HG02763 (cell line): ENCODE measurements at regions not wholly inside any gene's neighbourhood (a gene's known extent, or its start where the extent isn't known, plus 50 kb on each side); places are given as distances from the start of the nearest gene placed in this dataset.

Experiments used
- ATAC-seq: cut with Tn5 transposase; IDR thresholded peaks from one replicate; pipeline ENCODE4 v1.9.1; 2021; ENCODE audit warnings: mild to moderate bottlenecking, moderate library complexity; ENCODE audit not compliant: unreplicated experiment

DNA sequence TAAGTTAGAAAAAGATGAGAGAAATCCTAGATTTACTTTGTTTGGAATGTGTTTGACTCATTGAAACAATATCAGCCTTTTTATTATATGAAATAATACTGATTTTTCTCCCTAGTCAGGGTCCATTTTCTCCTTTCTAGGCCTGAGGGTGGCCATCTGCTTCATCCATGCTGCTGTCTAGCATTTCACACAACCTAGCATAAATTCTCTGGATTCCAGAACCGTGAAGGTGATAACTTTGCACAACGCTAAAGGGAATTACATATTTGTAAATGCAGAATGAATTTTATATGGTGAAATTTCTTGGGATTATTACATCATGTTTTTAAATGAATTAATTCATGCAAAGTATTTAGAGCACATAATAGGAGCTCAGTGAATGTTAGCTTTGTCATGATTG is 505.1 kb downstream of the INHBA start:
- no peak for ATAC-seq

DNA sequence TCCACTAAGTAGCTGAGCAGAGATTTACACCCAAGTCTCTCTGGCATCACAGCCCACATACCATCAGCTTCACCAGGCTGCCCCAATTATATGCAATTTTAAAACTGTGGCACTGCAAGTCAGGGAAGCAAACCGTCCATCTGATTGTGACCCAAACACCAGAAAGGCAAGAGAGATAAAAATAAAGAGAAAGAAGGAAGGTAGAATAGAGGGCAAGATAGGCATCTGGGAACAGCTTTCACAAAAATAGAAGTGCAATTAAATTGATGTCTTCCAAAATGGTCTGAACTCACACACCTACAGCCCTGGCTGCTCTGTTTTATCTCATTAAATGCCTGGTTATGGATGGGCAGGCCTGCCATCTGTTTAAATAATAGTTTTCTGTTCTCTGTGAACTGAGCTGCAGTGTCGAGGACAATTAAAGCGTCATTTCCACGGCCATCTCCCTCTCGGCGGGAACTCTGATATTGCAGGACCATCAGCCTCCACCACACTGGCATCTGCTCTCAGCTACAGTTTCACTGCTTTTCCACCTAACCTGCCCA is 509.1 kb downstream of the INHBA start:
- no peak for ATAC-seq

DNA sequence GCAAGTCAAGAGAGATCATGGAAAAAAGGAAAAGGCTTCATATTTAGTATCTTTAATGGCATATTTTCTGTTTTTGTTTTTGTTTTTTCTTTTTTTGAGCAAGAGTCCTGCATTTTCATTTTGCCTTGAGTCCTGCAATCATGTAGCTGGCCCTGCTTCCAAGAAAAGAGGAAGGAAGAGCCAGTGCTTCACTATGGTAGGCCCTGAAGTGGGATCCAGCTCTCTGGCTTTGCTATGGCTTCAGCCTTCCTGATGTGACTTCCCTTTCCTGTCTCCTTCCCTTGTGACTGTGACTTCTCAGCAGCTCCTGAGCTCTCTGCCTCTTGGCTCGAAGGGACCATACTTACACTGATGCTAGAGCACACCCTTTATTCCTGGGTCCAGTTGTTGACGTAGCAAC is 512.3 kb downstream of the INHBA start:
- no peak for ATAC-seq

DNA sequence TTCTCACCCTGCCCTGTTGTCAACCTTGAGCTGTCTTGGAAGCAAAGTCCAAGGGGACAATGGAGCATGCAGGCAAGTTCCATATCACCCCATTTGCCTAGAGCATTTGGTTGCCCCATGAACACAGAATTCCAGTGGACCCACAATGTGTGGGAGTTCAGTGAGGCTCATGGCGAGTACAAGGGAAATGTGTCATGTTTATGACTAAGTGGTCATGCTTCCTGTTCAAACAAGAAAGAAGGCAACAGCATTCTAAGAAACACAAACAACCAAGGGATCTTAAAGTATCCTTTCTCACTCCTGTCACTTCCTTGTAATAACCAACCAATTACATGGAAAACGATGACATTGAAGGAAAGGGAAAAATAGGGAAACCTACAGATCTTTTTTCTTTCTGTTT is 513.0 kb downstream of the INHBA start:
- no peak for ATAC-seq

DNA sequence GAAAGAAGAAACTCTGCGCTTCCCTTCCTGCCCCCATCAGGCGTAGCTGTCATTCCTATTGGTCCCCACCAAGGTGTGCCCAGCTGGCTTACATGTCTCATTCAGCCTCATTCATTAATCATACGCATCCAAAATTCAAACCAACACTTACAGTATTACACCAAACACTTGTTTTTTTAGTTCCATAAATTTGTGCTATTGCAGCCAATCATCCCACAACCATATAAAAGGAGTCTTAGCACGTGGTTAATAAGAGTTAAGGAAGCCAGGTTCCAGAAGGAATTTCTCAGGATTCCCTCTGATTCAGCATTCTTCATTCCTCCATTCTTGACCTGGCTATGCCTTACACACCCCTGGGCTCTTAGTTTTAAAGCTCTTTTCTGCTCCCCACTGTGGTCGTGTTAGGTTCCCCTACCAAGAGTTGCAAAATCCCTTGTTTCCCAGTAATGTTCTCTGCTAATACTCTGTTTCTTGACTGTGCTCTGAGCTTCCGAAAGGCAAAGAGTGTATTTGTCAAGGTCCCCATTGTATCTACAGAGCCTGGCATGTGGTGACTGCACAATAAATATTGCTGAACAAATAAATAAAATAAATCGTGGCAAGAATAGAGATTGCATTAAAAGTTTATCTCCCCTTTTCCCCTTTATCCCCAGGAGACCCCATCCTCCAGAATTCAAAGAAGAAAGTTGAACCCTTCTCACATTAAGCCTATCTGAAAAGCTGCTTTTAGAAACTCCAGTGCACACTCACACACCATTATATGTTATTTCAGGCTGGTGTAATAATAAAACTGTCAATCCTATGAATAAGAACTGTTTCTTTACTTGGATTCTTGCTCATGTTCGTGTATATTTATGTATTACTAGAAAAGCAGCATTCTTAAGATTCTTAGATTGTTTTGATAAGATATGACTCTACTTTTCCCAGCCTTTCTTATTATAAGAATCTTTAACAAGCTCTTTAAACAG is 514.4 kb downstream of the INHBA start:
- ATAC-seq, result no peak

DNA sequence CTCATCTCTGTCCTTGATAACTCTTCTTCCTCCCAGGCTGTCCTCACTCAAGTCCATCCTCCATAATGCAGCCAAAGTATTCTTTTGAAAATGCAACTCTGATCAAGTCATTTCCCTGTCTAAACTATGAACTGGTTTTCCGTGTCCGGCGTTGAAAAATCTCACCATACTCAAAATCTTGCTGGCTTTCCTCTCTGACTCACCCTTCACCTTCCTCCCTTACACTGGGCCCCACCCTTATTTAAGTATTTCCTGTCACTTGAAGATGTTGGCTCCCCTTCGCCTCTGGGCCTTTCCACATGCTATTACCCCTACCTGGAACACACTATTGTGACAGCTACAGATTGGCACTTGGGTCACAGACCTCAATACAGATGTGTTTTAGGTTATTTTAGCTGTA is 515.6 kb downstream of the INHBA start:
- no peak for ATAC-seq

DNA sequence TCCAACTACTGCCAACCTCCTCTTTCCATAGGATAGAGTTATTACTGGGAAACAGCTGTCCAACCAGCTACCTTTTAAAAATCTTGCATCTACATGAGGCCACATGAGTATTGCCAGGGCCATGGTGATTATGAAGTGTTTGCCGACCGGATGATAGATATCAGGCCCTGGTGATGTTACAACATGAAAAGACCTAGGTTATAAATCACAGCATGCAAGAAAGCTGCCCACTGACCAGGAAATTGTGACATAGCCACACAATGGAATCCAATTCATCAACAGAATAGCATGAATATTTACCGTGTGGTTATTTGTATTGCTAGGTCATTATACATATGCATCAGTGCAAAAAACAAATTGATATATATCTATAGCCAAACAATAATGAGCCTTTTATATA is 517.0 kb downstream of the INHBA start:
- ATAC-seq, result no peak

DNA sequence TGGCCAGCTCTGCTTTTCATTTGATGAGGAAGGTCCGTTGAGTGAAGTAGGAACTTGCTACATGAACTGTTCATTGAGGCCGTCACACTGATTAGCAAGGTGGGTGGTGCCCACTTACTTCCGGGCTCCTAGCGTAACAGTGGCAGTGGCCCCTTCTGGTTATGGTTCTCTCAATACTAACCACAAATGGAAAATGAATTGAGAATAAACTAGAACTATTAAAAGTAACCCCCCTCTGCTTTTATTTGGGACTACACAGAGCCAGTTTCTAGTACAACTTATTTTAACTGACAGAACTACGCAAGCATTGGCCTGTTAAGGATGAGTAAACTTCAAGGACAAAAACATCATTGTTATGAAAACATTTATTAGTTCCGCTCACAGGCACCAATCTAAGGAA is 519.1 kb downstream of the INHBA start:
- ATAC-seq, result no peak

DNA sequence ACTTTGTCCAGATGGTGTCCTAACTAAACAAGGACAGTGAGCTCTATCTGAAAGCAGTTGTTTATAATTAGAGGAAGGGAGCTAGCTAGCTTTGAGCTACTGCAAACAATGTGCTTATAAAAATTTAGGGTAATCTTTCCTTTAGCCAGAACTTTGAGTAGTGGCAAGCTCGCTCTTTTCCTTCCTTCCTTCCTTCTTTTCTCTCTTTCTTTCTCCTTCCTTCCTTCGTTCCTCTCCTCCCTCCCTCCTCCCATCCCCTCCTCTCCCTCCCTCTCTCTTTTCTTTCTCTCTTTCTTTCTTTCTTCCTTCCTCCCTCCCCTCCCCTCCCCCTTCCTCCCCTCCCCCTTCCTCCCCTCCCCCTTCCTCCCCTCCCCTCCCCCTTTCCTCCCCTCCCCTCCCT is 520.1 kb downstream of the INHBA start:
- ATAC-seq, result no peak

DNA sequence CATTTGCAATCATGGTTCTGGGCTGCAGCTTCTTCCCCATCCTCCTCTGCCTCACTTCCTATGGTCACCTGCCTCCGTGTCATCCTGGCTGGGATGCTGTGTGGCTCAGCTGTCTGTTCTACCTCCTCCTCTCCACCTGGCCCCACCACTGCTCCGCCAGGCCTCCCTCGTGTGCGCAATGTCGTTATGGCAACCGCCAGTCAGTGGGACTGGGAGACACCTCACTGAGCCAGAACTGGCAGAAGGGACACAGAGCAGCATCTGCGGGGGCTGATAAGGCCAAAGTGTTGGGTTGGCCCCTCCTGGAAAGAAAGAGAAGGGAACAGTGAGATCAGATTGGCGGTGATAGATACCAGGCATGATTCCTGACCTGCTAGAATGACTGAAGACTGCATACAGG is 527.5 kb downstream of the INHBA start:
- ATAC-seq, result no peak

DNA sequence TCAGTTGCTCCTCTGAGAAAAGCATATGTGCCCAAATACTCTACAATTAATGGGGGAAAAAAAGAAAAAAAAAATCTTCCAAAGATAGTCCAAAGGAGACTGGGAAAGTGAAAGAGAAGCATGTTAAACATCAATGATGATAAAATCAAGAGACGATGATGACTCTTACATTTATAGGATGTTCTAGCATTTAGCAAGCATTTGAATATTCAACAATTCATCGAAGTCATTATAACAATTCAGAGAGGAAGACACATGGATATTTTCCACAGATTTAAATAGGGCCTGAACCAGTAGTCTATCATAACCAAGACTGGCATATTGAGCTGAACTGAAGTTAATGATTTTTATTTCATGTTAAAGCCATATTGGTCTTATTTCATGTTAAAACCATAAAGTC is 528.4 kb downstream of the INHBA start:
- ATAC-seq, result no peak

DNA sequence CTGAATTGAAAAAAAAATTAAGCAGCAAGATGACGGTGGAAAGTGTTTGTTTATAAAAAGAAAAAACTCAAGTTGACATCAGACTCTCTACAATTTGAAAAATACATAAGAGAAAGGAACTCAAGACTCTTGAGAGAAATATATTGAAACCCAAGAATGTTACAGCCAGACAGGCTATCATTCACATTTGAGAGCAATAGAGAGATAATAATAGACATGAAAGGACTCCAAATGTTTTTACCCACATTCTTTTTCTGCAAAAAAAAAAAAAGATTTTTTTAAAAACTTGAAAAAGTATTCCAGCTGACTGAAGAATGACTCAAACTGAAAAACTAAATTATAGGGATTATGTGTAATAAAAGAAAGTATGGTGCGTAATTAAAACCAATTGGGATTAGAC is 532.4 kb downstream of the INHBA start:
- ATAC-seq, result no peak

DNA sequence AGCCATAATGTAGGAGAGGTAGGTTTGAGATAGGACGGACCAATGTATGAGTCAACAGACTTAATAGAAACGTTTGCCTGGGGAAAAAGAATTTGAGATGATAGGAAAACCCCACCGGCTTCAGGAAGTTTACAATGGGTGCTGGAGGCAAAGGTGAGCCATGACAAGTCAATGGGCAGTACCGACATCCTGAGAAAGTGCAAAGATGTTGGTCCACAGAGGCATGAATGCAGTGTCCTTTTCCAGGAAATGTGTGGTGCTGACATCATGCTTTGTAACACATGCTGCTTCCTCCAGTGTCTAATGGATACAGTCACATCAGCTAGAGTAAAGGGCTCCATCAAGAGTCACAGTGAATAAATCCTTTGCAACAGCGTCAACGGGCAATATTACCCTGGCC is 533.6 kb downstream of the INHBA start:
- ATAC-seq, result no peak

DNA sequence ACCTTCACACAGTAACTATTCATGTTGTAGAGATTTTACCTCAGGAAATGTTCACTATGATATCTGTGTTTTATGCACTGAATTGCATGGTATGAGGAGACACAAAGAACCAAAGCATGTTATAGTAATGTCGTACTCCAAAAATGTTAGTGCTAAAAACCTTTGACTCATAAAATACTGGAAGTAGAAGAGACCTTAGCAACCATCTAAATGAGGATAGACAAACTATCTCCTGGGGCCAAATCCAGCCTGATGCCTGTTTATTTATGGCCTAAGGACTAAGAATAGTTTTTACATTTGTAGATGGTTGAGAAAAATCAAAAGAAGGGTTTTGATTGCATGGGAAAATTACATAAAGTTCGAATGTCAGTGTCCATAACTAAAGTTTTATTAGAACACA is 535.1 kb downstream of the INHBA start:
- no peak for ATAC-seq

DNA sequence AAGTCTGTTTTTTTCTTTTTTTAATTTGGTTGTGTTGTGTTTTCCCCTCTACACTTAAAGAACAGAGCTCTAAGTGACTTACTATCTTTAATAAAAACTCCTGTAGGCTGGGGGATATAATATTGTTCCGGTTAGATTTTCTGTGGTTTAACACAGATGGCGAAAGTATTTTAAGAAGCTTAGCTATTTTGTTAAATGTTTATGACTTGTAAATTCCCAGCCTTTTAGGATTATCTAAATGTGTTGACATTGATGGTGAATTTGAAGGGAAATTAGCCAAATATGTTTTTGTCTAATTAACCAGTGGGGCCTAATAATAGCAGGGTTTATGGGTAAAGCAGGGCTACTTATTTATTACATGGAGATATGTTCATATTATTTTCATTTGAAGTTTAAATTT is 538.5 kb downstream of the INHBA start:
- ATAC-seq, result no peak

DNA sequence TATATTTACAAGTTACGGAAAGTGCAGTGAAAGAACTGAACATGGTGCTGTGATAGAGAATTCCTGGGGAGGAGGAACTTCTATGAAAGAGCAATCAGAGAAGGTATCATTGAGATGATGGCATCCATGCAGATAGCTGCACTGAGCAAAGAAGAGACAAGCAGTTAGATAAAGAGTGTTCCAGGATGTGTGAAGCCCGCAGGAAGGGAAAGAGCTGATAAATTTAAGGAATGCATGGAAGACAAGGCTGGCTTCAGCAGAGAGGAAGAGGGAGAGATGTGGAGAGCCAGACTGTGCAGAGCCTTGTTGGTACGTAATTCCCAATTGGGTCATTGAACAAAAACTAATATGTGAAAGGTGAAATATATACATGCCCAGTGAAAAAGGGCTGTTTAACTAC is 538.9 kb downstream of the INHBA start:
- no peak for ATAC-seq

DNA sequence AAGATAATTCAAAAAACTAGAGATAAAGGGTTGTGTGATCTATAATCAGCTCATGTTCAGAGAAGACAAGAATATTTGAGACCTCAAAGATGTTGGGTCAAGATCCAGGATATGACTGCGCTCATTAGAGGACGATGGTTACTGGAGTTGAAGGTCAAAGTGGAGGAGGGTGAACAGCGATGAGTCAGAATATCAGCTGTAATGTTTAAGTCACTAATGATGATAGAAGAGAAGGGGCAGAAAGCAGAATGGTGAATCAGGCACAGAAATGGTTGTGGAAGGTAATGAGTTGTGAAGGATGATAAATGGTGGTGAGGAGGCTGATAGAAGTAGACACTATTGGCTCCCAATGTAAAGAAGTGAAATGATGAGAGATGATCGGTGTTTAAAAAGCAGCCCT is 540.3 kb downstream of the INHBA start:
- ATAC-seq, result no peak

DNA sequence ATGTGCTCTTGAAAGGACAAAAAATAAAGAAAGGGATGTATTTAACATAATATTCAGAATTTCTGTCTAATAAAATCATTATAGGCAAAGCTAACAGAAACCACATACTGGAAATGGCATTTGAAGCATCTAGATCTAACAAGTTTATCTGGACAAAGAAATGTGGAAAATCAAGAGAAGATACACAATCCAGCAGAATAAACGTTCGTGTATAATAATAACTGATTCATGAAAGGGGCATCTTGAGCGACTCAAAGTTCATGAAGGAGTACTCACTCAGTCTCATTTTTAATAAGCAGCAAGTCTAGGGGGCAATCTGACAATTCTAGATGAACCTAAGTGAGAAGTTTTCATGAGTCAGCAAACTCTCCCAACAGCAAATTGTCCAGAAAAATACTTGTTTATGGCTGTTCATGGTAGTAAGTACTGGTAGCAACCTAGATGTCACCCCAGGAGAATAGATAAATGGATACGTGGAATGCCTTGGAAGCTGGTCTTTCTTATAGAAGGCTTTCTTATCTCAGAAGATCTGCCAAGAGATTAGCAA is 541.8 kb downstream of the INHBA start:
- no peak for ATAC-seq

DNA sequence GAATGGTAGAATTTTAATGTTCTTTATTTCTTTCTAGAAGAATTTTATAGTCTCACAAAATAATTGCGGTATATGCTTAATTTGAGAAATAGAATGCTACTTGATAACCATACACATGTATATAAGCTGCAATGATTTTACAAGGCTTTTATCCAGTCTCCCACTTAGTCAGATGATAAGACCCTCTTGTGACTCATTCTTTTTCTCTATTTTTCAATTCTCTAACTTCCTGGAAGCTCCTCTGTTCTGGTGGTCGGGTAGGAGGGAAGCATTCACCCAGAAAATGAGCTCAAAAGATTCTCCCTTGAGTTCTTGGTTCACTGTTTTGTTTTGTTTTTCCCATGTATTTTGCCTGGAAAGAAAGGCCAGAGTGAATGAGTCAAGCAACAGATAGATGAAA is 546.6 kb downstream of the INHBA start:
- no peak for ATAC-seq

DNA sequence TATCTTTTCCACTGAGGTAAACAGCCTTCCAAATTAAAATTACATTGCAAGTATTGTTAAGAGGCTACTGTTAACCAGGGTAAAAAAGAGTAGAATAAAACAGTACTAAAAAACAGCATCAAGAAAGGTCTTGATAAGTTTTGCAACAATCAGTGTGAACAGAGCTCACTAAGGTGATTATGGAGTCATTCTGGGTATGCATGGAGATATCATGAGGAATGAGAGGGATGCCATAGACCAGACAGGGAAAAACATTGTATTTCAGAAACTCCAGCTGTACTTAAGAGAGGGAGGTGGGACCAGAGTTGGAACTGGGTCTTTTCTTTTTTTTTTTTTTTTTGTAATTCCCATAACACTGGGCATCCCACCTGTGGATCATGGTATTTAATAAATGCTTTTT is 549.6 kb downstream of the INHBA start:
- no peak for ATAC-seq

DNA sequence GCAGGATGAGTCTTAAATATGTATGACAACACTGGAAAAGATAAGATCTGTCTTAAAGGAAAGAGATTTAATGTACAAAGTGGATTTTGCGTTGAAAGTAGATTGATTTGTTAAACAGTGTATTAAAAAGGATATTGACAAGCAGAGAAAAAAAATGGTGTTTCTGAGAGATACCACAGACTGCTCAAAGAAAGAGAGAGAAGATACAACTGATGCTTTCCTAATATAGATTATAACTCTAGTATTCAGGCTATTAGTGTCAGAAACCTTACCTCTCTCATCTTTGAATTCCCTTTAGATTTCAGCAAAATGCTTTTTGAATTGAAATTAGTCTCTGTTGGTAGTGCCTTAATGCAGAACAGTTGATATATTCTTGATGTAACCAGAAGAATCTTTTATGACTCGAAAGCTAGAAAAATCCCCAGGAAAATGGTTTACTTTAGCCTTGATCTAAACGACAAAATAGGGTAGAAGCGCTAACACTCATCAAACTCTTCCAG is 550.7 kb downstream of the INHBA start:
- no peak for ATAC-seq

DNA sequence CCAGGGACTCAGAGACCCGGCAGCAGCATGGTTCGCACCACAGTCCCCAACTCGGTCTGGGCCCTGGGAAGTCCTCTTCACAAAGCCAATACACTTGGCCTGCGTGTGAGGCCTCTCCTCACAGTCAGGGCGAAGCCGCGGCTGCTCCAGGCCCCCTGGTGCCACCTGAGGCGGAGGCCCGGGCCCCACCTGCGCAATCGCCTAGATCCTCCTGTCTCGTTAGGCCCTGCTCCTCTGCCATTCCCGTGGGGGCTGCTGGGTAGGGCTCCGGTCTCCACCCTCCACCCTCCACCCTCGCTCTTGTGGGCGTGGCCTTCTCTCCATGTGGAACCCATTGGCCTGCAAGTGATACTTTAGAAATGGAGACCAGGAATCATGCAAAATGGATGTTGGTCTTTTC is 553.3 kb downstream of the INHBA start:
- ATAC-seq, result no peak
